Breast epithelium (tissue), 4 donors: ENCODE measurements at regions not wholly inside any gene's neighbourhood (a gene's known extent, or its start where the extent isn't known, plus 50 kb on each side); places are given as distances from the start of the nearest gene placed in this dataset.

Experiments
- DNase-seq, 2 donors: peaks; one replicate each; pipeline ENCODE4 v3.0.0-alpha.2; 2019; ENCODE audit warnings: low spot score in 2 of 2
- H3K27ac ChIP-seq, 2 donors: fragments of 200-600 bp; sonication (generic) in 1 of 2; one replicate each; pipeline ENCODE4 v1.5.1; 2016 to 2019; ENCODE audit warnings: mild to moderate bottlenecking in 1 of 2
- H3K27me3 ChIP-seq, 2 donors: fragments of 200-600 bp; sonication (generic) in 1 of 2; one replicate each; pipeline versions ENCODE4 v1.5.1 to v1.6.0; 2017 to 2019; ENCODE audit warnings: control low read depth in 1 of 2, mild to moderate bottlenecking in 1 of 2
- H3K36me3 ChIP-seq: fragments of 200-600 bp; one replicate; pipeline ENCODE4 v1.5.1; 2019
- H3K4me1 ChIP-seq, 2 donors: fragments of 200-600 bp; sonication (generic); one replicate each; pipeline ENCODE4 v1.5.1; 2016 to 2019; ENCODE audit warnings: control low read depth in 1 of 2
- H3K4me3 ChIP-seq, 3 donors: fragments of 200-600 bp; sonication (generic); 1 replicate in 2 of 3; 2 replicates in 1 of 3; pipeline ENCODE4 v1.5.1; 2016 to 2019; ENCODE audit warnings: mild to moderate bottlenecking in 3 of 3, moderate library complexity in 2 of 3
- H3K9me3 ChIP-seq, 2 donors: fragments of 200-600 bp; sonication (generic) in 1 of 2; one replicate each; pipeline ENCODE4 v1.5.1; 2016 to 2019; ENCODE audit warnings: control low read depth in 1 of 2
- CTCF ChIP-seq, 3 donors: fragments of 450-650 bp; IDR thresholded peaks; one replicate each; pipeline ENCODE4 v1.5.1; 2016 to 2017; ENCODE audit warnings: antibody characterized with exemption in 3 of 3, mild to moderate bottlenecking in 3 of 3, moderate library complexity in 3 of 3
- POLR2A ChIP-seq: fragments of 450-650 bp; IDR thresholded peaks from one replicate; pipeline ENCODE4 v1.6.1; 2016; ENCODE audit warnings: antibody characterized with exemption, mild to moderate bottlenecking, moderate library complexity
- POLR2AphosphoS5 ChIP-seq, 3 donors: sonication (generic); formaldehyde crosslinking; IDR thresholded peaks; one replicate each; pipeline ENCODE4 v1.6.1; 2017; ENCODE audit warnings: antibody characterized with exemption in 3 of 3
- intact Hi-C: fragments of 100-400 bp; cut with DNase I; formaldehyde crosslinking; loops from one replicate; pipeline ENCODE4 v1.15.1; 2023; ENCODE audit warnings: low total_unique reads

- intact Hi-C loops = no loop called here
- H3K4me3 ChIP-seq = no peak overlapping the region
- no peak overlapping the region for H3K27ac ChIP-seq
- H3K9me3 ChIP-seq = no peaks in the 10 kb centered on the region
- no peaks in the 10 kb centered on the region for H3K4me1 ChIP-seq
- no peaks in the 10 kb centered on the region for H3K36me3 ChIP-seq
- no peak for DNase-seq
- no peaks in the 10 kb centered on the region for H3K27me3 ChIP-seq
- TF ChIP-seq POLR2AphosphoS5 (IDR thresholded peaks at IDR 0.05) = no peak
Observed at GRCh38 chr5:91741764-91742505, 358.8 kb upstream of the ARRDC3 start.

GRCh38 chr5:91730026-91730425 is 346.9 kb upstream of the ARRDC3 start:
- H3K9me3 ChIP-seq = no peaks in the 10 kb centered on the region
- H3K27me3 ChIP-seq = no peaks in the 10 kb centered on the region
- H3K36me3 ChIP-seq = no peaks in the 10 kb centered on the region
- H3K4me1 ChIP-seq = no peaks in the 10 kb centered on the region
- no peak overlapping the region for H3K27ac ChIP-seq
- intact Hi-C loops = no loop called here
- DNase-seq = no peak
- TF ChIP-seq POLR2AphosphoS5 (IDR thresholded peaks at IDR 0.05) (no peak), CTCF (IDR thresholded peaks at IDR 0.05) (no peak), POLR2A (no peak)
- H3K4me3 ChIP-seq = no peak overlapping the region

GRCh38 chr5:91727463-91727862 is 344.3 kb upstream of the ARRDC3 start:
- no peak overlapping the region for H3K27ac ChIP-seq
- H3K27me3 ChIP-seq = no peaks in the 10 kb centered on the region
- TF ChIP-seq POLR2AphosphoS5 (IDR thresholded peaks at IDR 0.05) (no peak), CTCF (IDR thresholded peaks at IDR 0.05) (no peak), POLR2A (no peak)

DNA sequence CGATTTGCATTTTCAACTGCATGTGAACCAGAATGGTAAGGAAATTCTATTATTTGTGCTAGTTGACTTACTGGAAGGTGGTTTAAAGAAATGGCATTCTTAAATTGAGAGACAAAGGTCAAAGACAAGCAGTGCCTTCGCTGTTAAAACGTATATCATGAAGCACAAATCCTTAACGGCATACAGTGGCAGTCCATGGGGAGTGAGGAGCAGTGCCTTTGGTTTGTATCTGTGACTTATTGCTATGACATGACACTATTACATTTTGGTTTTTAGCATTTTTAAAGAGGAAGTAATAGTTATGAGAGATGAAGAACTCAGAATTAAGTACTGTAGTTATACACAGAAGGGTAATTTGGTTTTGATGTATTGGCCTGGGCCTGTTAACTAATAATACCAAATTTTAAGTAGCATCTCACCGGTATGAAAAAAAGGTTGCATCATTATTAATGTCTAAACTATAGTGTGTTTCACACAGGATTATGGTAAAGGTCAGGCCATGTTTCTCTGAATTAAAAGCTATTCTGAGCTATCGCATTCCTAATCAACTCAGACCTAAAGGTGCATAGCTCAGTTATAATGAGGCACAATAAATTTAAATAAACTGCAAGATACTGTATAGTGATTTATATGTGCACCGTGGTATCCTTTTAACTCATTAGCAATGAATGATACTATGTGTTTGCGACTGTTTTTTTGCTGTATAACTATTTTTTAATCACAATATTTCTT is 339.8 kb upstream of the ARRDC3 start:
- Histone ChIP-seq H3K4me3 (no peak overlapping the region), H3K4me1 (no peaks in the 10 kb centered on the region), H3K9me3 (no peaks in the 10 kb centered on the region), H3K27me3 (no peaks in the 10 kb centered on the region), H3K27ac (no peak overlapping the region), H3K36me3 (no peaks in the 10 kb centered on the region)
- DNase-seq = no peak
- intact Hi-C loops = no loop called here
- TF ChIP-seq CTCF (IDR thresholded peaks at IDR 0.05) (no peak), POLR2AphosphoS5 (IDR thresholded peaks at IDR 0.05) (no peak), POLR2A (no peak)

More at GRCh38 chr5:91727463-91727862, 344.3 kb upstream of the ARRDC3 start:
- no peak overlapping the region for H3K4me3 ChIP-seq
- no peak for DNase-seq
- no peaks in the 10 kb centered on the region for H3K4me1 ChIP-seq
- H3K36me3 ChIP-seq = no peaks in the 10 kb centered on the region
- intact Hi-C loops = no loop called here
- no peaks in the 10 kb centered on the region for H3K9me3 ChIP-seq

GRCh38 chr5:91712718-91713117 is 329.6 kb upstream of the ARRDC3 start:
- intact Hi-C loops = no loop called here
- DNase-seq = no peak
- H3K27ac ChIP-seq = no peak overlapping the region
- no peaks in the 10 kb centered on the region for H3K36me3 ChIP-seq
- no peaks in the 10 kb centered on the region for H3K27me3 ChIP-seq
- H3K9me3 ChIP-seq = peaks cover 0 to 8% of the 10 kb centered on the region in 2 donors
- H3K4me1 ChIP-seq = no peaks in the 10 kb centered on the region
- no peak overlapping the region for H3K4me3 ChIP-seq
- TF ChIP-seq CTCF (IDR thresholded peaks at IDR 0.05) (no peak), POLR2A (no peak), POLR2AphosphoS5 (IDR thresholded peaks at IDR 0.05) (no peak)
